Body of pancreas (tissue), 4 donors: ENCODE measurements at regions not wholly inside any gene's neighbourhood (a gene's known extent, or its start where the extent isn't known, plus 50 kb on each side); places are given as distances from the start of the nearest gene placed in this dataset.

Source experiments
- ATAC-seq: fragments of 150-250 bp; one replicate; pipeline ENCODE4 v1.9.1; 2016
- DNase-seq, 4 donors: peaks; one replicate each; pipeline ENCODE4 v3.0.0-alpha.2; 2019
- H3K27ac ChIP-seq, 4 donors: fragments of 200-600 bp; sonication (generic); 1 replicate in 3 of 4; 2 replicates in 1 of 4; pipeline versions ENCODE4 v1.5.1 to v1.6.1; 2016 to 2019; ENCODE audit warnings: mild to moderate bottlenecking in 1 of 4, mixed read lengths in 1 of 4, moderate library complexity in 1 of 4
- H3K27me3 ChIP-seq, 2 donors: fragments of 200-600 bp; sonication (generic); one replicate each; pipeline ENCODE4 v1.6.0; 2016; ENCODE audit warnings: mild to moderate bottlenecking in 1 of 2
- H3K36me3 ChIP-seq, 2 donors: fragments of 200-600 bp; sonication (generic); replicated peaks in 1 of 2; 2 replicates each; pipeline ENCODE4 v1.5.1; 2016; ENCODE audit warnings: low read depth in 2 of 2; ENCODE audit not compliant: insufficient read depth in 1 of 2
- H3K4me1 ChIP-seq: fragments of 200-600 bp; sonication (generic); one replicate; pipeline ENCODE4 v1.6.0; 2016
- H3K4me3 ChIP-seq, 2 donors: fragments of 200-600 bp; sonication (generic); 1 replicate in 1 of 2; 2 replicates in 1 of 2; pipeline ENCODE4 v1.5.1; 2016 to 2019
- H3K9me3 ChIP-seq, 3 donors: fragments of 200-600 bp; sonication (generic); 1 replicate in 2 of 3; 2 replicates in 1 of 3; pipeline ENCODE4 v1.5.1; 2016
- CTCF ChIP-seq, 7 experiments: fragments of 450-650 bp in 4 of 7; fragments of 200-600 bp in 3 of 7; sonication (generic) in 3 of 7; IDR thresholded peaks; one replicate each; pipeline ENCODE4 v1.5.1; 2016 to 2019; ENCODE audit warnings: antibody characterized with exemption in 7 of 7
- POLR2A ChIP-seq, 3 donors: fragments of 450-650 bp; IDR thresholded peaks; one replicate each; pipeline ENCODE4 v1.6.1; 2016; ENCODE audit warnings: antibody characterized with exemption in 3 of 3, mild to moderate bottlenecking in 2 of 3
- WGBS, 2 donors: methylation state at CpG; one replicate each; pipeline ENCODE4 v1.1.5; 2017; 5-methylcytosine and 5-hydroxymethylcytosine counted together
- intact Hi-C: fragments of 100-400 bp; cut with DNase I; formaldehyde crosslinking; loops from one replicate; pipeline ENCODE4 v1.15.1; 2023

- Histone ChIP-seq H3K27me3 (no peaks in the 10 kb centered on the region), H3K36me3 (no peaks in the 10 kb centered on the region), H3K4me1 (no peaks in the 10 kb centered on the region), H3K9me3 (no peaks in the 10 kb centered on the region), H3K27ac (no peak overlapping the region), H3K4me3 (no peak overlapping the region)
- WGBS, 2 donors = 35 to 43% methylated on average over 3 of the region's 3 CpGs
- no peak for TF ChIP-seq POLR2A (IDR thresholded peaks at IDR 0.05)
- no peak for TF ChIP-seq CTCF (IDR thresholded peaks at IDR 0.05)
- DNase-seq (no peak), ATAC-seq (no peak)
- intact Hi-C loops = no loop called here
Observed at GRCh38 chr10:10952800-10953199, 64.9 kb upstream of the CELF2 start.

- intact Hi-C loops = no loop called here
- Histone ChIP-seq H3K36me3 (no peaks in the 10 kb centered on the region), H3K4me3 (no peak overlapping the region), H3K27ac (no peak overlapping the region), H3K4me1 (no peaks in the 10 kb centered on the region), H3K27me3 (no peaks in the 10 kb centered on the region), H3K9me3 (no peaks in the 10 kb centered on the region)
- DNase-seq (no peak), ATAC-seq (no peak)
- WGBS, 2 donors = 74 to 79% methylated on average over 11 of the region's 11 CpGs
- no peak for TF ChIP-seq CTCF (IDR thresholded peaks at IDR 0.05)
- TF ChIP-seq POLR2A (IDR thresholded peaks at IDR 0.05) = no peak
Observed at GRCh38 chr10:10956681-10957542, 60.8 kb upstream of the CELF2 start.

- TF ChIP-seq CTCF (IDR thresholded peaks at IDR 0.05) (no peak), POLR2A (IDR thresholded peaks at IDR 0.05) (no peak)
- Histone ChIP-seq H3K9me3 (no peaks in the 10 kb centered on the region), H3K4me3 (no peak overlapping the region), H3K4me1 (no peaks in the 10 kb centered on the region), H3K27me3 (no peaks in the 10 kb centered on the region), H3K27ac (no peak overlapping the region), H3K36me3 (no peaks in the 10 kb centered on the region)
- ATAC-seq = no peak
- no peak for DNase-seq
- WGBS, 2 donors = 56 to 72% methylated on average over 3 of the region's 3 CpGs
- intact Hi-C loops = no loop called here
Observed at GRCh38 chr10:10958041-10958440, 59.6 kb upstream of the CELF2 start.

DNA sequence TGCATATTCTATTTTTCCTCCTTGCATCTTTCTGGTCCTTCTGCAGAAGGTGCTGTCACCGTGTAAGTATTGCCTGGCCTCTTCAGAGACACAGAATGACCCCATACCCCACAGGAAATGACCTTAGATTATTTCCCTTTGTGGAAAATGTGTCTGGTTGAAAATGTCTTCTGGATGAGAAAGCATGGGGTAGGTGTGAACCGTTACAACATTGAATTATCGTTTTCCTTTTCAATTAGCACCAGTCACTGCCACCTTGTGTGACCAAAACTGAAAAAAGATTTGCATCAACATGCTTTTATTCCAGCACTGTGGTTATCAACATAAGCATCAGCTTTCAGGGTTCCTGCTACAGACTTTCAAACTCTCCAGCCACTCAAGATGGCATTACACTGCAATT, 58.0 kb upstream of the CELF2 start:
- no peak for TF ChIP-seq POLR2A (IDR thresholded peaks at IDR 0.05)
- TF ChIP-seq CTCF (IDR thresholded peaks at IDR 0.05) = no peak
- Histone ChIP-seq H3K9me3 (no peaks in the 10 kb centered on the region), H3K27me3 (no peaks in the 10 kb centered on the region), H3K27ac (no peak overlapping the region), H3K4me1 (no peaks in the 10 kb centered on the region), H3K4me3 (no peak overlapping the region), H3K36me3 (no peaks in the 10 kb centered on the region)
- DNase-seq = no peak
- 50 to 56% methylated on average over 3 of the region's 3 CpGs for WGBS, 2 donors
- no peak for ATAC-seq
- intact Hi-C loops = no loop called here

DNA sequence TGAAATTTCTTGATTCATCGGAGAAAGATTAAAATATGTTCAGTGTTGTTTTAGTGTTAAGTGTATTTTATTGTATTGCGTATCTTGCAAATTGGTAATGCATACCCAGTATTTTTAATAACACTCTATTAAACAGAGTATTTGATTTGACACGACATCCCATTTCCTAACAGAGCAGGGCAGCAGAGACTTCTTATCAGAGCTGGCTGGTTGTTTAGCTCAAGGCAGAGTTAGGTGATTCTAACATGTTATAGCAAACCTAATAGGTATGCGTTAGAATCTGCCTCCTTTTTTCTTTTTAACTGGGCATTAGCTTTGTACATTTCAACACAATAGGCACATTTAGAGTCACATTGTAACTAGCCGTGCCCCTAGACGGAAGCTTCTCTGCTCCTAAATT, 57.1 kb upstream of the CELF2 start:
- Histone ChIP-seq H3K27me3 (no peaks in the 10 kb centered on the region), H3K4me1 (no peaks in the 10 kb centered on the region), H3K27ac (no peak overlapping the region), H3K36me3 (no peaks in the 10 kb centered on the region), H3K9me3 (no peaks in the 10 kb centered on the region), H3K4me3 (no peak overlapping the region)
- TF ChIP-seq CTCF (IDR thresholded peaks at IDR 0.05) (no peak), POLR2A (IDR thresholded peaks at IDR 0.05) (no peak)
- intact Hi-C loops = no loop called here
- DNase-seq = no peak
- ATAC-seq = no peak
- 68 to 77% methylated on average over 6 of the region's 6 CpGs for WGBS, 2 donors
